ENCODE measurements at regions not wholly inside any gene's neighbourhood (a gene's known extent, or its start where the extent isn't known, plus 50 kb on each side); places are given as distances from the start of the nearest gene placed in this dataset.

DNA sequence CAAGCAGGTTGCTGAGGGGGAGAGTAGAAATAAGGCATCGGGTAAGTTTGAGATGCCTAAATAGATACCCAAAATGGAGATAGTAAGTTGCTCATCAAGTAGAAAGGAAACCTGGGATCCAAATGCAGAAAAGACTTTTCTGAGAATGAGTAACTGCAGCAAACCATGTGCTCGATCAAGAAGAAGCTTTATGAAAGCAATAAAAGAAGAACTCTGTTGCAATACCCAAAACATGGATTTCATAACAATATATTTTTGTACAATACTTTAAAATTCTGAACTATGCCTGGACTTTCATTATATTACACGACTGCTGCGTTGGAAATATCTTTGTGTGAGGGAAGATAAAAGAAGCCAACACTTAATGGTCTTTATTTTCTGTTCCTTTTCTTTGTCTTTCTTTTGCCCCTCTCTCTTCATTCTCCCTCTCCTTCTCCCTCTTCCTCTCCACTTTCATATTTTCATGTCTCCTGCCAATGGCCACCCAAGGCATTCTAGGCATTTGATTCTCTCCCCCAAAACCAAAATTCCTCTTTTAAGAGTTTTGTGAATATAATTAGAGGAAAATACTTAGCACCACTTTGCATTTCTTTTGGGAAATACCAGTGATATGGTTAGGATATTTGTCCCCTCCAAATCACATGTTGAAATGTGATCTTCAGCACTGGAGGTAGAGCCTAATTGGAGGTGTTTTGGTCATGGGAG, 257.6 kb downstream of the MREG start:
- ChIA-PET CTCF (no interaction called here), POLR2A (no interaction called here)
- Histone ChIP-seq H3K4me3 (ENCODE audit: low read depth in 2 of 2, low read length in 1 of 2) (no peak overlapping the region), H4K20me1 (ENCODE audit: insufficient read depth) (no peaks in the 10 kb centered on the region), H3K9me2 (no peaks in the 10 kb centered on the region), H3K79me2 (ENCODE audit: insufficient read depth) (no peaks in the 10 kb centered on the region), H3K27ac (ENCODE audit: low read depth in 2 of 2, low read length in 1 of 2) (no peak overlapping the region), H2AFZ (ENCODE audit: low read depth) (no peak overlapping the region), H3K36me3 (replicated peaks in 1 of 2; ENCODE audit: control insufficient read depth in 1 of 2, insufficient read depth in 2 of 2, low read length in 1 of 2) (no peaks in the 10 kb centered on the region), H3K4me1 (ENCODE audit: control insufficient read depth in 1 of 2, insufficient read depth in 2 of 2, low read depth in 1 of 2, low read length in 1 of 2) (peaks cover 2 to 13% of the 10 kb centered on the region in 2 experiments), H3K4me2 (no peak overlapping the region), H3F3A (replicated peaks; ENCODE audit: insufficient read depth) (peaks cover 14% of the 10 kb centered on the region), H3K9ac (no peak overlapping the region), H3K27me3 (ENCODE audit: insufficient read depth) (no peaks in the 10 kb centered on the region), H3K9me3 (no peaks in the 10 kb centered on the region)
- WGBS (ENCODE audit: low lambda C conversion rate) = 96% methylated on average over 4 of the region's 4 CpGs
- TF ChIP-seq YY1 (IDR thresholded peaks at IDR 0.05; ENCODE audit: low read depth) (no peak), RCOR1 (IDR thresholded peaks at IDR 0.05; ENCODE audit: low read length) (no peak), NRF1 (IDR thresholded peaks at IDR 0.05; ENCODE audit: low read depth, low read length) (no peak), RXRA (IDR thresholded peaks at IDR 0.05; ENCODE audit: borderline replicate concordance, low read depth) (no peak), FOSL2 (IDR thresholded peaks at IDR 0.05; ENCODE audit: borderline replicate concordance, low read depth) (no peak), GATA2 (CRISPR knock-in tag; IDR thresholded peaks at IDR 0.05) (no peak), JUND (IDR thresholded peaks at IDR 0.05) (no peak), FOXM1 (IDR thresholded peaks at IDR 0.05; ENCODE audit: low read depth) (no peak), EZH2phosphoT487 (IDR thresholded peaks at IDR 0.05; ENCODE audit: borderline replicate concordance, low read depth) (no peak)
- TF ChIP-seq, protein P1, sequence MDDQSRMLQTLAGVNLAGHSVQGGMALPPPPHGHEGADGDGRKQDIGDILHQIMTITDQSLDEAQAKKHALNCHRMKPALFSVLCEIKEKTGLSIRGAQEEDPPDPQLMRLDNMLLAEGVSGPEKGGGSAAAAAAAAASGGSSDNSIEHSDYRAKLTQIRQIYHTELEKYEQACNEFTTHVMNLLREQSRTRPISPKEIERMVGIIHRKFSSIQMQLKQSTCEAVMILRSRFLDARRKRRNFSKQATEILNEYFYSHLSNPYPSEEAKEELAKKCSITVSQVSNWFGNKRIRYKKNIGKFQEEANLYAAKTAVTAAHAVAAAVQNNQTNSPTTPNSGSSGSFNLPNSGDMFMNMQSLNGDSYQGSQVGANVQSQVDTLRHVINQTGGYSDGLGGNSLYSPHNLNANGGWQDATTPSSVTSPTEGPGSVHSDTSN (IDR thresholded peaks at IDR 0.05) = no peak
- TF ChIP-seq, protein P2, sequence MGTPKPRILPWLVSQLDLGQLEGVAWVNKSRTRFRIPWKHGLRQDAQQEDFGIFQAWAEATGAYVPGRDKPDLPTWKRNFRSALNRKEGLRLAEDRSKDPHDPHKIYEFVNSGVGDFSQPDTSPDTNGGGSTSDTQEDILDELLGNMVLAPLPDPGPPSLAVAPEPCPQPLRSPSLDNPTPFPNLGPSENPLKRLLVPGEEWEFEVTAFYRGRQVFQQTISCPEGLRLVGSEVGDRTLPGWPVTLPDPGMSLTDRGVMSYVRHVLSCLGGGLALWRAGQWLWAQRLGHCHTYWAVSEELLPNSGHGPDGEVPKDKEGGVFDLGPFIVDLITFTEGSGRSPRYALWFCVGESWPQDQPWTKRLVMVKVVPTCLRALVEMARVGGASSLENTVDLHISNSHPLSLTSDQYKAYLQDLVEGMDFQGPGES (IDR thresholded peaks at IDR 0.05; ENCODE audit: low read depth, low read length) = no peak
- DNase-seq = no peak

DNA sequence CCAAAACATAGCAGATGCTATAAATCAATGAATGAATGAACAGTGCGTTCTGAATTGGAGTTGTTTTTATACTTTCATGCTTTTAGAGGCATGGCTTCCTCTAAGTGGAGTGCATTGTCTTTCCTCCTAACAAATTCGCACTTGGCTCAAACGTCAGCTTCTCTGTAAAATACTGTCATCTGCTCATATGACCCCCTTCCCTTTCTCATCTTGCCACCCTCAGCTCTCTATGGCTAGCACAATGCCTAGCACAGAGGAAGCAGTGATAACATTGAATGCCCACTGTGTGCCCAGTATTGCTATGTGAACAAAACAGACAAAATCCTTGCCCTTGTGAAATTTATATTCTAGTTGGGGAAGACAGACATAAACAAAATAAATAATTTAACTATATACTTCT, 258.8 kb downstream of the MREG start:
- H3K9ac ChIP-seq = no peak overlapping the region
- no peaks in the 10 kb centered on the region for H3K79me2 ChIP-seq (ENCODE audit: insufficient read depth)
- ChIA-PET CTCF (no interaction called here), POLR2A (no interaction called here)
- no peaks in the 10 kb centered on the region for H3K9me3 ChIP-seq
- H3K27me3 ChIP-seq (ENCODE audit: insufficient read depth) = no peaks in the 10 kb centered on the region
- no peak overlapping the region for H2AFZ ChIP-seq (ENCODE audit: low read depth)
- H4K20me1 ChIP-seq (ENCODE audit: insufficient read depth) = no peaks in the 10 kb centered on the region
- H3K9me2 ChIP-seq = no peaks in the 10 kb centered on the region
- H3K4me2 ChIP-seq = no peak overlapping the region
- no peak overlapping the region for H3K27ac ChIP-seq (ENCODE audit: low read depth in 2 of 2, low read length in 1 of 2)
- H3K36me3 ChIP-seq (replicated peaks in 1 of 2; ENCODE audit: control insufficient read depth in 1 of 2, insufficient read depth in 2 of 2, low read length in 1 of 2) = no peaks in the 10 kb centered on the region
- DNase-seq = no peak
- TF ChIP-seq RXRA (IDR thresholded peaks at IDR 0.05; ENCODE audit: borderline replicate concordance, low read depth) = no peak
- TF ChIP-seq, protein P1 (IDR thresholded peaks at IDR 0.05) = no peak
- TF ChIP-seq ELF1 (IDR thresholded peaks at IDR 0.05) = no peak
- no peak for TF ChIP-seq FOSL2 (IDR thresholded peaks at IDR 0.05; ENCODE audit: borderline replicate concordance, low read depth)
- H3K4me3 ChIP-seq (ENCODE audit: low read depth in 2 of 2, low read length in 1 of 2) = no peak overlapping the region
- peaks cover 2 to 22% of the 10 kb centered on the region in 2 experiments; a peak in 3 of 4 replicates for H3K4me1 ChIP-seq (ENCODE audit: control insufficient read depth in 1 of 2, insufficient read depth in 2 of 2, low read depth in 1 of 2, low read length in 1 of 2)
- WGBS (ENCODE audit: low lambda C conversion rate) = 95% methylated on average over 3 of the region's 3 CpGs
- peaks cover 18% of the 10 kb centered on the region for H3F3A ChIP-seq (replicated peaks; ENCODE audit: insufficient read depth)

Measured in SK-N-SH (cell line).